ENCODE measurements at regions not wholly inside any gene's neighbourhood (a gene's known extent, or its start where the extent isn't known, plus 50 kb on each side); places are given as distances from the start of the nearest gene placed in this dataset.

DNA sequence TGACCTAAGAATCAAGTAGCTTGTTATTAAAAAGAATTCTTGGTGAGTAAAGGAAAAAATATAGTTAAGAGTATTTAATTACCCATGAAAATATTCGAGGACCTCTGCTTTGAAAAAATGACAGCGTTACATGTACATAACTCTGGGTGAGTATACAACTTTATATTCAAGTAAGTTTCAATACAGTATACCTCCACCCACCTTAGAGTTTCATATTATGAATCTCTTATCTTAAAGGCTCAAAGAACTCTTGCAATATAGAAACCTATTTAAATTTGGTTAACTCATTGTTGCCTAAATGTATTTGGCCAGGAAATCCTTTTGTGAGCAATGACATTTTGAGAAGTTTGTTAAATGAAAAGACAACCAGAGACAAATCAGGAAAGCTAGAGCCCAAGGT is 138.2 kb downstream of the QDPR start:
- H3K9me3 ChIP-seq (replicated peaks in 1 of 3) = no peaks in the 10 kb centered on the region
- no peak overlapping the region for H3K4me3 ChIP-seq
- no peak for TF ChIP-seq CTCF (IDR thresholded peaks at IDR 0.05)
- no peak for TF ChIP-seq POLR2A (IDR thresholded peaks at IDR 0.05)
- H3K27me3 ChIP-seq = no peaks in the 10 kb centered on the region
- H3K36me3 ChIP-seq (replicated peaks in 1 of 2) = no peaks in the 10 kb centered on the region
- WGBS, 4 donors = 79 to 88% (median 83%) methylated on average over 2 of the region's 2 CpGs
- intact Hi-C loops (cut with DNase I) = no loop called here
- no peak for DNase-seq
- peaks cover 0 to 9% of the 10 kb centered on the region in 2 donors for H3K4me1 ChIP-seq (replicated peaks in 1 of 2)
- no peak overlapping the region for H3K27ac ChIP-seq

DNA sequence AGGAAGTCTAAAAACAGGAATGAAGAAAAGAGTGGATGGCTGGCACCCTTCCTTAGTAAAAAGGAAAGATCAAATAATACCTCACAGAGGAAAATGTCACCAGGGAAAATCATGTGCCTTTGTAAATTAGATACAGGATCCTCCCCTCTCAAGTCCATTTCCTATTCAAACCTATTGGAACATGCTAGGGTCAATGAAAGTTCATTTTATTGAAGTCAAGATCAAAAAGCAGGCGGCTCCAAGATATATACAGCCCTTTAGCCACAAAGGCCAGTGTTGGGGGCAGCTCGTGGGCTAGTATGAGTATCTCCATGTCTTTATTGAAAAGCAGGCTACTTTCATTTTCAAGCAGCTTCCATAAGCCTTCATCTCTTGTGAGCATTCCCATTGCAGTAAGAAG is 141.1 kb downstream of the QDPR start:
- no peak overlapping the region for H3K4me3 ChIP-seq
- H3K36me3 ChIP-seq (replicated peaks in 1 of 2) = no peaks in the 10 kb centered on the region
- TF ChIP-seq CTCF (IDR thresholded peaks at IDR 0.05) (no peak), POLR2A (IDR thresholded peaks at IDR 0.05) (no peak)
- H3K27me3 ChIP-seq = no peaks in the 10 kb centered on the region
- H3K9me3 ChIP-seq (replicated peaks in 1 of 3) = no peaks in the 10 kb centered on the region
- 60 to 71% (median 65%) methylated on average over 2 of the region's 2 CpGs for WGBS, 4 donors
- H3K27ac ChIP-seq = no peak overlapping the region
- no peak for DNase-seq
- H3K4me1 ChIP-seq (replicated peaks in 1 of 2) = no peaks in the 10 kb centered on the region
- intact Hi-C loops (cut with DNase I) = no loop called here

DNA sequence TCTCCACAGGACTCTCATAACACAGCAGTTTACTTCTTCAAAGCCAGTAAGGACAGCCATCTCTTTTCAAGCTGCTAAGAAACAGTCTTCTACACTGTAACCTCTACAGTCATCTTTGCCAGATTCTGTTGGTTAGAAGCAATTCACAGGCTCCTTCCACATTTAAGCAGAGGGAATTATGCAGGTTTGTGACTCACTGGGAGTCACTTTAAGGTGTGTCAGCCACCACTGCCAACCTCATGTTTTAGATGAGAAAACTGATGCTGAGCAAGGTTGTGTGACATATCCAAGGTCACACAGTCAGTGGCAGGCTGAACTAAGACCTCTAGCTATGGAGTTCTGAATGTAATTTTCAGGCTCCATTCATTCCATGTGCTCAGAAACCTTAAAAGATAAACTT is 143.5 kb downstream of the QDPR start:
- no peaks in the 10 kb centered on the region for H3K9me3 ChIP-seq (replicated peaks in 1 of 3)
- no peak for TF ChIP-seq CTCF (IDR thresholded peaks at IDR 0.05)
- no peak for TF ChIP-seq POLR2A (IDR thresholded peaks at IDR 0.05)
- intact Hi-C loops (cut with DNase I) = no loop called here
- DNase-seq = no peak
- H3K27ac ChIP-seq = no peak overlapping the region
- H3K36me3 ChIP-seq (replicated peaks in 1 of 2) = no peaks in the 10 kb centered on the region
- H3K4me3 ChIP-seq = no peak overlapping the region
- H3K4me1 ChIP-seq (replicated peaks in 1 of 2) = no peaks in the 10 kb centered on the region
- no peaks in the 10 kb centered on the region for H3K27me3 ChIP-seq

- no peak overlapping the region for H3K4me3 ChIP-seq
- no peak overlapping the region for H3K27ac ChIP-seq
- no peak for TF ChIP-seq CTCF (IDR thresholded peaks at IDR 0.05)
- TF ChIP-seq POLR2A (IDR thresholded peaks at IDR 0.05) = no peak
- H3K9me3 ChIP-seq (replicated peaks in 1 of 3) = no peaks in the 10 kb centered on the region
- 86 to 100% (median 90%) methylated on average over 1 of the region's 1 CpG for WGBS, 4 donors
- no peaks in the 10 kb centered on the region for H3K27me3 ChIP-seq
- intact Hi-C loops (cut with DNase I) = no loop called here
- no peaks in the 10 kb centered on the region for H3K36me3 ChIP-seq (replicated peaks in 1 of 2)
- DNase-seq = no peak
- H3K4me1 ChIP-seq (replicated peaks in 1 of 2) = no peaks in the 10 kb centered on the region
Measured at GRCh38 chr4:17367201-17367600, 144.7 kb downstream of the QDPR start.
